Liver (tissue), 3 donors: ENCODE measurements at regions not wholly inside any gene's neighbourhood (a gene's known extent, or its start where the extent isn't known, plus 50 kb on each side); places are given as distances from the start of the nearest gene placed in this dataset.

Experiments used
- CTCF ChIP-seq: fragments of 150-350 bp; IDR thresholded peaks from 2 replicates; pipeline ENCODE4 v1.5.1; 2017; ENCODE audit warnings: improper control_type of control experiment, low read depth, low read length; ENCODE audit not compliant: missing input control
- GABPA ChIP-seq, 2 donors: IDR thresholded peaks in 1 of 2; conservative IDR thresholded peaks in 1 of 2; 2 replicates each; pipeline ENCODE4 v1.6.1; 2016; ENCODE audit warnings: antibody characterized with exemption in 2 of 2, mild to moderate bottlenecking in 1 of 2, moderate library complexity in 1 of 2
- HNF4A ChIP-seq, 2 donors: conservative IDR thresholded peaks; 2 replicates each; pipeline ENCODE4 v1.6.1; 2016; ENCODE audit warnings: antibody characterized with exemption in 2 of 2, mild to moderate bottlenecking in 2 of 2
- JUND ChIP-seq, 2 donors: IDR thresholded peaks; 2 replicates each; pipeline ENCODE4 v1.6.1; 2016; ENCODE audit warnings: antibody characterized with exemption in 2 of 2
- NR2F2 ChIP-seq: IDR thresholded peaks from 2 replicates; pipeline ENCODE4 v1.6.1; 2016; ENCODE audit warnings: antibody characterized with exemption
- RAD21 ChIP-seq, 2 donors: IDR thresholded peaks; 2 replicates each; pipeline ENCODE4 v1.6.1; 2016; ENCODE audit warnings: antibody characterized with exemption in 2 of 2, mild to moderate bottlenecking in 2 of 2
- REST ChIP-seq: IDR thresholded peaks from 2 replicates; pipeline ENCODE4 v1.6.1; 2016; ENCODE audit warnings: antibody characterized with exemption, mild to moderate bottlenecking
- RXRA ChIP-seq, 2 donors: IDR thresholded peaks; 2 replicates each; pipeline ENCODE4 v1.6.1; 2017 to 2018; ENCODE audit warnings: antibody characterized with exemption in 2 of 2, mild to moderate bottlenecking in 1 of 2
- SP1 ChIP-seq: IDR thresholded peaks from 2 replicates; pipeline ENCODE4 v1.6.1; 2018; ENCODE audit warnings: antibody characterized with exemption, mild to moderate bottlenecking
- TAF1 ChIP-seq: conservative IDR thresholded peaks from 2 replicates; pipeline ENCODE4 v1.6.1; 2016; ENCODE audit warnings: antibody characterized with exemption, mild to moderate bottlenecking
- TF ChIP-seq, protein P1 (sequence below): IDR thresholded peaks from 2 replicates; pipeline ENCODE4 v1.6.1; 2016; ENCODE audit warnings: antibody characterized with exemption
- TF ChIP-seq, protein P2 (sequence below): IDR thresholded peaks from 2 replicates; pipeline ENCODE4 v1.6.1; 2016; ENCODE audit warnings: antibody characterized with exemption
- TF ChIP-seq, protein P3 (sequence below): IDR thresholded peaks from 2 replicates; pipeline ENCODE4 v1.6.1; 2016; ENCODE audit warnings: antibody characterized with exemption
- donor health status: healthy.
- donor health status: healthy.

DNA sequence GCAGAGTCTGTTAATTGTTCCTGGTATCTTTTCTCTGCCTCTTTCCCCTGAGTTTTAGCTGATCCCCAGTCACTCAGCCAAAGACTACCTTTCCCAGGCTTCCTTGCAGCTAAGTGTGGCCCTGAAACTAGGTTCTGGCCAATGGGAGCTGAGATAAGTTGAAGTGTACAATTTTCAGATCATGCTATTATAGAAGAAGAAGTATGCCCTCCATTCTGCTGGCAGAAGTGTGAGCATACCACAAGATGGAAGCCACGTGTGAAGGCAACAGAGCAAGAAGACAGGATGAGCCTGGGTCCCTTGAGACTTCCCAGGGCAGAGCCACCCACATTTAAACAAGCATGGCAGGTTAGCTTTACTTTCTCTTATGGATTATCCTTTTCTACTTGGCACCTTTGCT, 273.2 kb downstream of the HIVEP2 start:
- TF ChIP-seq, protein P1, sequence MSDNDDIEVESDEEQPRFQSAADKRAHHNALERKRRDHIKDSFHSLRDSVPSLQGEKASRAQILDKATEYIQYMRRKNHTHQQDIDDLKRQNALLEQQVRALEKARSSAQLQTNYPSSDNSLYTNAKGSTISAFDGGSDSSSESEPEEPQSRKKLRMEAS: no peak
- TF ChIP-seq CTCF (no peak), SP1 (no peak), JUND (IDR thresholded peaks at IDR 0.05) (no peak), HNF4A (conservative IDR thresholded peaks at IDR 0.05) (no peak), NR2F2 (no peak), TAF1 (no peak), REST (no peak), GABPA (IDR thresholded peaks at IDR 0.05 in 1 of 2, conservative IDR thresholded peaks at IDR 0.05 in 1 of 2) (no peak), RXRA (IDR thresholded peaks at IDR 0.05) (no peak), RAD21 (IDR thresholded peaks at IDR 0.05) (no peak)
- TF ChIP-seq, protein P2, sequence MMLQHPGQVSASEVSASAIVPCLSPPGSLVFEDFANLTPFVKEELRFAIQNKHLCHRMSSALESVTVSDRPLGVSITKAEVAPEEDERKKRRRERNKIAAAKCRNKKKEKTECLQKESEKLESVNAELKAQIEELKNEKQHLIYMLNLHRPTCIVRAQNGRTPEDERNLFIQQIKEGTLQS: no peak
- TF ChIP-seq, protein P3, sequence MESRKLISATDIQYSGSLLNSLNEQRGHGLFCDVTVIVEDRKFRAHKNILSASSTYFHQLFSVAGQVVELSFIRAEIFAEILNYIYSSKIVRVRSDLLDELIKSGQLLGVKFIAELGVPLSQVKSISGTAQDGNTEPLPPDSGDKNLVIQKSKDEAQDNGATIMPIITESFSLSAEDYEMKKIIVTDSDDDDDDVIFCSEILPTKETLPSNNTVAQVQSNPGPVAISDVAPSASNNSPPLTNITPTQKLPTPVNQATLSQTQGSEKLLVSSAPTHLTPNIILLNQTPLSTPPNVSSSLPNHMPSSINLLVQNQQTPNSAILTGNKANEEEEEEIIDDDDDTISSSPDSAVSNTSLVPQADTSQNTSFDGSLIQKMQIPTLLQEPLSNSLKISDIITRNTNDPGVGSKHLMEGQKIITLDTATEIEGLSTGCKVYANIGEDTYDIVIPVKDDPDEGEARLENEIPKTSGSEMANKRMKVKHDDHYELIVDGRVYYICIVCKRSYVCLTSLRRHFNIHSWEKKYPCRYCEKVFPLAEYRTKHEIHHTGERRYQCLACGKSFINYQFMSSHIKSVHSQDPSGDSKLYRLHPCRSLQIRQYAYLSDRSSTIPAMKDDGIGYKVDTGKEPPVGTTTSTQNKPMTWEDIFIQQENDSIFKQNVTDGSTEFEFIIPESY: no peak
